HepG2 (cell line): ENCODE measurements at regions not wholly inside any gene's neighbourhood (a gene's known extent, or its start where the extent isn't known, plus 50 kb on each side); places are given as distances from the start of the nearest gene placed in this dataset.

ENCODE experiments used
- AFF4 ChIP-seq: sonication (generic); formaldehyde crosslinking; IDR thresholded peaks from 2 replicates; pipeline ENCODE4 v1.4.0; 2020; ENCODE audit warnings: missing genetic modification reagents
- FOXO4 ChIP-seq: sonication (generic); formaldehyde crosslinking; conservative IDR thresholded peaks from 2 replicates; pipeline ENCODE4 v1.8.1; 2023; ENCODE audit warnings: missing genetic modification reagents
- HOXA5 ChIP-seq: sonication (generic); formaldehyde crosslinking; IDR thresholded peaks from 2 replicates; pipeline ENCODE4 v1.4.0; 2020; ENCODE audit warnings: missing genetic modification reagents
- MTA3 ChIP-seq: sonication (generic); formaldehyde crosslinking; IDR thresholded peaks from 2 replicates; pipeline ENCODE4 v1.4.0; 2020; ENCODE audit warnings: missing genetic modification reagents
- POLR2A ChIP-seq, 2 experiments: IDR thresholded peaks; 2 replicates each; pipeline ENCODE4 v1.6.1; 2011; ENCODE audit warnings: low read depth in 2 of 2, low read length in 2 of 2, mild to moderate bottlenecking in 1 of 2, moderate library complexity in 1 of 2; ENCODE audit not compliant: insufficient read depth in 1 of 2
- STAT5B ChIP-seq: sonication (generic); formaldehyde crosslinking; IDR thresholded peaks from 2 replicates; pipeline ENCODE4 v1.4.0; 2020; ENCODE audit warnings: missing genetic modification reagents
- TGIF2 ChIP-seq: IDR thresholded peaks from 2 replicates; pipeline ENCODE4 v1.6.1; 2016; ENCODE audit warnings: control low read depth, missing compliant biosample characterization
- ZNF644 ChIP-seq: IDR thresholded peaks from 2 replicates; pipeline ENCODE4 v1.6.1; 2016; ENCODE audit warnings: low read depth

GRCh38 chr3:68173012-68173634, 518.7 kb upstream of the SUCLG2 start:
- TF ChIP-seq STAT5B (CRISPR knock-in tag) (no peak), POLR2A (IDR thresholded peaks at IDR 0.05; ENCODE audit: insufficient read depth in 1 of 2, low read depth in 2 of 2, low read length in 2 of 2) (no peak), FOXO4 (CRISPR knock-in tag) (no peak), ZNF644 (no peak), TGIF2 (no peak), HOXA5 (CRISPR knock-in tag) (no peak), AFF4 (CRISPR knock-in tag) (no peak), MTA3 (CRISPR knock-in tag) (no peak)
